Osteocyte (in vitro differentiated cells): ENCODE measurements at regions not wholly inside any gene's neighbourhood (a gene's known extent, or its start where the extent isn't known, plus 50 kb on each side); places are given as distances from the start of the nearest gene placed in this dataset.
"Not testable (repeated sequence)": the region's sequence is repeated elsewhere in the genome, so short reads cannot be mapped to it uniquely, and the experiment has no call there.

Experiments
- DNase-seq: peaks from one replicate; pipeline ENCODE4 v3.0.0; 2021; ENCODE audit warnings: mixed read lengths; ENCODE audit not compliant: unreplicated experiment; ENCODE audit errors: extremely low spot score
- H3K27ac Mint-ChIP-seq: one replicate; pipeline ENCODE4 v1.8.0; 2021; ENCODE audit warnings: mild to moderate bottlenecking, mixed read lengths; ENCODE audit not compliant: unreplicated experiment
- H3K27me3 Mint-ChIP-seq: one replicate; pipeline ENCODE4 v1.8.0; 2021; ENCODE audit warnings: mixed read lengths; ENCODE audit not compliant: unreplicated experiment
- H3K36me3 Mint-ChIP-seq: one replicate; pipeline ENCODE4 v1.8.0; 2021; ENCODE audit warnings: mixed read lengths; ENCODE audit not compliant: unreplicated experiment
- H3K4me1 Mint-ChIP-seq: one replicate; pipeline ENCODE4 v1.8.0; 2021; ENCODE audit warnings: mixed read lengths; ENCODE audit not compliant: unreplicated experiment
- H3K4me3 Mint-ChIP-seq: one replicate; pipeline ENCODE4 v1.8.0; 2021; ENCODE audit warnings: mild to moderate bottlenecking, moderate library complexity, mixed read lengths; ENCODE audit not compliant: unreplicated experiment
- H3K9me3 Mint-ChIP-seq: one replicate; pipeline ENCODE4 v1.8.0; 2021; ENCODE audit warnings: mixed read lengths; ENCODE audit not compliant: unreplicated experiment
- CTCF ChIP-seq: fragments of 200-600 bp; sonication (generic); IDR thresholded peaks from 2 replicates; pipeline ENCODE4 v1.5.0; 2021; ENCODE audit warnings: antibody characterized with exemption, mild to moderate bottlenecking, moderate library complexity

GRCh38 chr4:174055344-174055743, 228.1 kb downstream of the FBXO8 start:
- H3K27ac Mint-ChIP-seq, result no peak overlapping the region
- H3K36me3 Mint-ChIP-seq, result no peaks in the 10 kb centered on the region
- no peaks in the 10 kb centered on the region for H3K4me1 Mint-ChIP-seq
- no peak for TF ChIP-seq CTCF
- no peak overlapping the region for H3K4me3 Mint-ChIP-seq
- DNase-seq, result no peak
- no peaks in the 10 kb centered on the region for H3K27me3 Mint-ChIP-seq
- H3K9me3 Mint-ChIP-seq, result no peaks in the 10 kb centered on the region

- Mint-ChIP-seq H3K9me3 (no peaks in the 10 kb centered on the region), H3K36me3 (no peaks in the 10 kb centered on the region), H3K27ac (no peak overlapping the region), H3K27me3 (peaks cover under 1% of the 10 kb centered on the region), H3K4me3 (no peak overlapping the region), H3K4me1 (no peaks in the 10 kb centered on the region)
- no peak for TF ChIP-seq CTCF
- DNase-seq, result no peak
Observed at GRCh38 chr4:174053895-174054294, 229.6 kb downstream of the FBXO8 start.

- H3K9me3 Mint-ChIP-seq, result peaks cover 6% of the 10 kb centered on the region
- no peak overlapping the region for H3K27ac Mint-ChIP-seq
- H3K27me3 Mint-ChIP-seq, result peaks cover 4% of the 10 kb centered on the region
- H3K4me3 Mint-ChIP-seq, result no peak overlapping the region
- no peaks in the 10 kb centered on the region for H3K4me1 Mint-ChIP-seq
- no peak for DNase-seq
- H3K36me3 Mint-ChIP-seq, result no peaks in the 10 kb centered on the region
- no peak for TF ChIP-seq CTCF
Observed at GRCh38 chr4:174047363-174047762, 236.1 kb downstream of the FBXO8 start.

- not testable (repeated sequence) for H3K9me3 Mint-ChIP-seq, H3K27me3 Mint-ChIP-seq, H3K4me3 Mint-ChIP-seq, H3K36me3 Mint-ChIP-seq, DNase-seq, H3K27ac Mint-ChIP-seq, H3K4me1 Mint-ChIP-seq
Observed at GRCh38 chr4:174045829-174046228, 237.6 kb downstream of the FBXO8 start.

- H3K27ac Mint-ChIP-seq, result no peak overlapping the region
- no peaks in the 10 kb centered on the region for H3K36me3 Mint-ChIP-seq
- H3K9me3 Mint-ChIP-seq, result peaks cover 6% of the 10 kb centered on the region
- no peak for DNase-seq
- H3K4me1 Mint-ChIP-seq, result no peaks in the 10 kb centered on the region
- no peak for TF ChIP-seq CTCF
- peaks cover 7% of the 10 kb centered on the region for H3K27me3 Mint-ChIP-seq
- H3K4me3 Mint-ChIP-seq, result no peak overlapping the region
Observed at GRCh38 chr4:174045381-174045780, 238.1 kb downstream of the FBXO8 start.

GRCh38 chr4:174041555-174042105, 241.8 kb downstream of the FBXO8 start:
- DNase-seq, result no peak
- no peaks in the 10 kb centered on the region for H3K36me3 Mint-ChIP-seq
- peaks cover 6% of the 10 kb centered on the region for H3K9me3 Mint-ChIP-seq
- H3K4me3 Mint-ChIP-seq, result no peak overlapping the region
- H3K4me1 Mint-ChIP-seq, result no peaks in the 10 kb centered on the region
- peaks cover 7% of the 10 kb centered on the region for H3K27me3 Mint-ChIP-seq
- H3K27ac Mint-ChIP-seq, result no peak overlapping the region
- TF ChIP-seq CTCF, result no peak
